PC-9 (cell line): ENCODE measurements at regions not wholly inside any gene's neighbourhood (a gene's known extent, or its start where the extent isn't known, plus 50 kb on each side); places are given as distances from the start of the nearest gene placed in this dataset.

Experiments
- BruUV-seq: library from RNA; stranded (reverse); fragments of 400-500 nt; replicated peaks from 2 replicates; lab custom pipeline; 2021; lab: Mats Ljungman, UMichigan
- CTCF ChIA-PET: fragments of 300-600 bp; sonication (Branson Sonifier 250); formaldehyde crosslinking; loops from one replicate; lab custom pipeline; 2022; ENCODE audit warnings: antibody characterized with exemption; lab: Charles Lee
- POLR2A ChIA-PET: fragments of 300-600 bp; sonication (Branson Sonifier 250); formaldehyde crosslinking; loops from one replicate; lab custom pipeline; 2022; ENCODE audit warnings: antibody characterized with exemption; ENCODE audit not compliant: unreplicated experiment; lab: Charles Lee
- DNase-seq, 2 experiments: peaks; one replicate each; pipeline versions ENCODE4 v3.0.0 to v3.0.0-alpha.2; 2015 to 2022; ENCODE audit warnings: mixed read lengths in 1 of 2
- H2AFZ ChIP-seq: fragments of 200-600 bp; sonication (generic); 2 replicates; pipeline ENCODE4 v1.8.1; 2017; ENCODE audit warnings: antibody characterized with exemption
- H3F3A ChIP-seq: fragments of 200-600 bp; sonication (generic); 2 replicates; pipeline ENCODE4 v1.8.1; 2017; ENCODE audit warnings: antibody characterized with exemption, mild to moderate bottlenecking, low read depth; ENCODE audit not compliant: insufficient read depth
- H3K27ac ChIP-seq: fragments of 200-600 bp; sonication (generic); 2 replicates; pipeline ENCODE4 v1.6.1; 2016; ENCODE audit warnings: mixed run types
- H3K27me3 ChIP-seq: fragments of 200-600 bp; sonication (generic); 2 replicates; pipeline ENCODE4 v1.6.1; 2016; ENCODE audit warnings: low read depth, mixed run types; ENCODE audit not compliant: insufficient read depth
- H3K36me3 ChIP-seq: fragments of 200-600 bp; sonication (generic); 2 replicates; pipeline ENCODE4 v1.6.1; 2016; ENCODE audit warnings: low read depth, mixed run types
- H3K4me1 ChIP-seq: fragments of 200-600 bp; sonication (generic); replicated peaks from 2 replicates; pipeline ENCODE4 v1.6.1; 2016; ENCODE audit warnings: mixed run types; ENCODE audit not compliant: insufficient read depth
- H3K4me2 ChIP-seq: fragments of 200-600 bp; sonication (generic); 2 replicates; pipeline ENCODE4 v1.6.1; 2017; ENCODE audit warnings: mixed run types
- H3K4me3 ChIP-seq: fragments of 200-600 bp; sonication (generic); 2 replicates; pipeline ENCODE4 v1.6.1; 2016; ENCODE audit warnings: mixed run types
- H3K79me2 ChIP-seq: fragments of 200-600 bp; sonication (generic); 2 replicates; pipeline ENCODE4 v1.6.1; 2017; ENCODE audit warnings: low read depth, mixed run types
- H3K9me2 ChIP-seq: fragments of 200-600 bp; sonication (generic); 2 replicates; pipeline ENCODE4 v1.8.1; 2017; ENCODE audit warnings: mild to moderate bottlenecking; ENCODE audit not compliant: insufficient read depth
- H3K9me3 ChIP-seq: fragments of 200-600 bp; sonication (generic); 2 replicates; pipeline ENCODE4 v1.8.1; 2016; ENCODE audit warnings: low read depth; ENCODE audit not compliant: insufficient read depth
- H4K20me1 ChIP-seq: fragments of 200-600 bp; sonication (generic); 2 replicates; pipeline ENCODE4 v1.8.1; 2017; ENCODE audit not compliant: insufficient read depth
- EZH2 ChIP-seq: fragments of 200-600 bp; sonication (generic); IDR thresholded peaks from 2 replicates; pipeline ENCODE4 v1.8.0; 2017; ENCODE audit warnings: antibody characterized with exemption, low read depth
- intact Hi-C: fragments of 100-400 bp; cut with micrococcal nuclease; formaldehyde crosslinking; loops from one replicate; pipeline ENCODE4 v1.10.0; 2022; ENCODE audit not compliant: unreplicated experiment
- TF ChIP-seq, protein P1 (sequence below): fragments of 200-600 bp; sonication (generic); conservative IDR thresholded peaks from 2 replicates; pipeline ENCODE4 v1.6.1; 2017; ENCODE audit warnings: mixed run types, antibody characterized with exemption, mild to moderate bottlenecking, moderate library complexity

DNA sequence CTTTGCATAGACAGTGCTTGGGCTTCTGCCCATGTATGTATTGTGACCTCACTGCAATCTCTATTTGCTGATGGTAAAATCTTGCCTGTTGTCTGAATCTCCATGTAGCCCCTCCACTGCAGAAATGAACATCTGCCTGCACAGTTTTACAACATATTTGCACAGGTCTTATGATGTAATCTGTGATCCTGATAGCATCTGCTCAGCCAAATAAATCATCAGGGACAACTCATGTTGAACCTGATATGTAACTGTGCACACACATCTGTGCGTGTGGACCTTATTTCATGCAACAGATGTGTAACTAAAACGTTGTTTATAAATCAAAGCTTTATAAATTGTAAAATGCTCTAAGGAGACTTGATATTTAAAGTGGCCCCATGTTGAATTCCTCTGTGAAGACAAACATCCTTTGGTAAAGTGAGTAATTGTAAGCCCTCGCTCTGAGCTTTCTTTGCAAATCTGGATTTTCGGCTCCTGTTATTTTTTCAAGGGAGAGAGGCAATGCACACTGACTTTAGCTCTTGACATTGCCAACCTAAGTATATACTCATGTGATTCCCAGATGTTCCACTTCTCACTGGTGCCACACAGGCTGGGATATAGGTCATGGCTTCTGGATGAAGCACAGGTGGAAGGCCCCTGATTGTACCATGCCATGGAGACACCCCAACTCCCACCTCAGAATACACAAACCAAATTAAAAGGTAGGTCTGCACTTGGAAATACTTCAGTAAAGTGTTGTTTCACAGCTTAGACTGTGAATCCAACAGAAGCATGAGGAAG lies 371.3 kb downstream of the GRIN2B start:
- Histone ChIP-seq H3K9me2 (no peaks in the 10 kb centered on the region), H3K9me3 (no peaks in the 10 kb centered on the region), H2AFZ (no peak overlapping the region), H3K27me3 (no peaks in the 10 kb centered on the region), H3K4me3 (no peak overlapping the region), H4K20me1 (no peaks in the 10 kb centered on the region), H3K79me2 (no peaks in the 10 kb centered on the region), H3F3A (no peaks in the 10 kb centered on the region), H3K36me3 (no peaks in the 10 kb centered on the region), H3K4me2 (no peak overlapping the region), H3K27ac (no peak overlapping the region), H3K4me1 (no peaks in the 10 kb centered on the region)
- DNase-seq, result no peak
- ChIA-PET POLR2A (interaction anchor here (0.6 kb wide), 1 partner anchor 14 kb away, joined by 3 read pairs; no protein-coding TSS in a partner anchor), CTCF (no interaction called here)
- no TSS peak for BruUV-seq
- TF ChIP-seq, protein P1, sequence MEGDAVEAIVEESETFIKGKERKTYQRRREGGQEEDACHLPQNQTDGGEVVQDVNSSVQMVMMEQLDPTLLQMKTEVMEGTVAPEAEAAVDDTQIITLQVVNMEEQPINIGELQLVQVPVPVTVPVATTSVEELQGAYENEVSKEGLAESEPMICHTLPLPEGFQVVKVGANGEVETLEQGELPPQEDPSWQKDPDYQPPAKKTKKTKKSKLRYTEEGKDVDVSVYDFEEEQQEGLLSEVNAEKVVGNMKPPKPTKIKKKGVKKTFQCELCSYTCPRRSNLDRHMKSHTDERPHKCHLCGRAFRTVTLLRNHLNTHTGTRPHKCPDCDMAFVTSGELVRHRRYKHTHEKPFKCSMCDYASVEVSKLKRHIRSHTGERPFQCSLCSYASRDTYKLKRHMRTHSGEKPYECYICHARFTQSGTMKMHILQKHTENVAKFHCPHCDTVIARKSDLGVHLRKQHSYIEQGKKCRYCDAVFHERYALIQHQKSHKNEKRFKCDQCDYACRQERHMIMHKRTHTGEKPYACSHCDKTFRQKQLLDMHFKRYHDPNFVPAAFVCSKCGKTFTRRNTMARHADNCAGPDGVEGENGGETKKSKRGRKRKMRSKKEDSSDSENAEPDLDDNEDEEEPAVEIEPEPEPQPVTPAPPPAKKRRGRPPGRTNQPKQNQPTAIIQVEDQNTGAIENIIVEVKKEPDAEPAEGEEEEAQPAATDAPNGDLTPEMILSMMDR, result no peak
- TF ChIP-seq EZH2, result no peak
- intact Hi-C loops, result no loop called here

DNA sequence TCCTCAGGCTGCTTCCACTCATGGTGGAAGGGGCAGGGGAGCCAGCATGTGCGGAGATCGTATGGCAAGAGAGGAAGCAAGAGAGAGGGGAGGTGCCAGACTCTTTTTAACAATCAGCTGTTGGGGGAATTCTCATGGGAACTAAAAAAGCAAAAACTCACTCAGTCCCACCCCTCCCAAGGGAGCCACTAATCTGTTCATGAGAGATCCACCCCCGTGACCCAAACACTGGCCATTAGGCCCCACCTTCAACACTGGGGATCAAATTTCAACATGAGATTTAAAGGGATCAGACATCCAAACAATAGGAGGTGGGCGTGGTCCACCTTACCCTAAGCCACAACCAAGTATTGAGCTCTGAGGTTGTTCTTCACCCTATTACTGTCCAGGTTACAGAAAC lies 375.1 kb downstream of the GRIN2B start:
- no peak for DNase-seq
- POLR2A ChIA-PET, result no interaction called here
- H3K4me1 ChIP-seq, result no peaks in the 10 kb centered on the region
- H3K27me3 ChIP-seq, result no peaks in the 10 kb centered on the region
- intact Hi-C loops, result no loop called here
- H3K36me3 ChIP-seq, result no peaks in the 10 kb centered on the region
- H2AFZ ChIP-seq, result no peak overlapping the region
- H3K9me2 ChIP-seq, result no peaks in the 10 kb centered on the region
- H4K20me1 ChIP-seq, result no peaks in the 10 kb centered on the region
- H3F3A ChIP-seq, result no peaks in the 10 kb centered on the region
- BruUV-seq, result no TSS peak
- no peaks in the 10 kb centered on the region for H3K79me2 ChIP-seq
- no peak overlapping the region for H3K4me3 ChIP-seq
- CTCF ChIA-PET, result no interaction called here
- TF ChIP-seq, protein P1, result no peak
- TF ChIP-seq EZH2, result no peak
- H3K4me2 ChIP-seq, result no peak overlapping the region
- H3K27ac ChIP-seq, result no peak overlapping the region
- H3K9me3 ChIP-seq, result no peaks in the 10 kb centered on the region

DNA sequence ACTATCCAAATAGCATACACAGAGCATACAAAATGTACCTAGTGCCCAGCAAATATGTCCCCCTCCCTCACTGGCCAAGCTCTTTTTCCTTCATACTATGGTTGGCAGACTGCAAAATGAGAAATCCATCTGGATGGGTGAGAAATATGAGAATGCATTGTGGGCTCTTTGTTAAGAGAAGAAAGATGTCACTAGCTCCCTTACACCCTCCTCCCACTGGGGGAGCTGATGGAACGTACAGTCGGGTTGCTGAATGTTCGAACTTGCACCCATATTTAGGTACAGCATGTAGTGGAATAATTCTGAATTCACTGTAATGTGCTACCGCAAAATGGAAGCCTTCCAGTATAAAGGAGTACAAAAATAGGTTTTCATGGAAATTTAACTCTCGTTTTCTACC lies 377.4 kb downstream of the GRIN2B start:
- DNase-seq, result no peak
- Histone ChIP-seq H3K36me3 (no peaks in the 10 kb centered on the region), H4K20me1 (no peaks in the 10 kb centered on the region), H3K9me2 (no peaks in the 10 kb centered on the region), H3K79me2 (no peaks in the 10 kb centered on the region), H3K4me2 (no peak overlapping the region), H3K27ac (no peak overlapping the region), H3K9me3 (no peaks in the 10 kb centered on the region; the same call in 1 of the 2 replicates), H3F3A (no peaks in the 10 kb centered on the region), H3K4me1 (no peaks in the 10 kb centered on the region), H3K4me3 (no peak overlapping the region), H3K27me3 (no peaks in the 10 kb centered on the region), H2AFZ (no peak overlapping the region)
- intact Hi-C loops, result no loop called here
- POLR2A ChIA-PET, result no interaction called here
- no peak for TF ChIP-seq EZH2
- TF ChIP-seq, protein P1, result no peak
- CTCF ChIA-PET, result no interaction called here
- BruUV-seq, result no TSS peak
